Muscle layer of duodenum (tissue), 2 donors: ENCODE measurements at regions not wholly inside any gene's neighbourhood (a gene's known extent, or its start where the extent isn't known, plus 50 kb on each side); places are given as distances from the start of the nearest gene placed in this dataset.
"Not testable (repeated sequence)": the region's sequence is repeated elsewhere in the genome, so short reads cannot be mapped to it uniquely, and the experiment has no call there.

Experiments
- H3K27ac ChIP-seq: one replicate; pipeline ENCODE4 v1.7.0; 2013; ENCODE audit warnings: mild to moderate bottlenecking, low read length
- H3K27me3 ChIP-seq: one replicate; pipeline ENCODE4 v1.7.0; 2013; ENCODE audit warnings: low read depth, mild to moderate bottlenecking, control low read depth, low read length
- H3K36me3 ChIP-seq, 2 donors: one replicate each; pipeline ENCODE4 v1.7.0; 2013; ENCODE audit warnings: low read length in 2 of 2, control low read depth in 1 of 2, mild to moderate bottlenecking in 1 of 2; ENCODE audit not compliant: insufficient read depth in 2 of 2, control insufficient read depth in 1 of 2
- H3K4me1 ChIP-seq, 2 donors: one replicate each; pipeline ENCODE4 v1.7.0; 2013; ENCODE audit warnings: low read length in 2 of 2, mild to moderate bottlenecking in 2 of 2, control low read depth in 1 of 2, moderate library complexity in 1 of 2; ENCODE audit not compliant: insufficient read depth in 2 of 2, control insufficient read depth in 1 of 2
- H3K4me3 ChIP-seq, 2 donors: one replicate each; pipeline ENCODE4 v1.7.0; 2013; ENCODE audit warnings: low read length in 2 of 2, low read depth in 1 of 2, mild to moderate bottlenecking in 1 of 2
- H3K9me3 ChIP-seq, 2 donors: one replicate each; pipeline ENCODE4 v1.7.0; 2013; ENCODE audit warnings: low read length in 2 of 2, control low read depth in 1 of 2, mild to moderate bottlenecking in 1 of 2; ENCODE audit not compliant: control insufficient read depth in 1 of 2
- donor health status: healthy.

DNA sequence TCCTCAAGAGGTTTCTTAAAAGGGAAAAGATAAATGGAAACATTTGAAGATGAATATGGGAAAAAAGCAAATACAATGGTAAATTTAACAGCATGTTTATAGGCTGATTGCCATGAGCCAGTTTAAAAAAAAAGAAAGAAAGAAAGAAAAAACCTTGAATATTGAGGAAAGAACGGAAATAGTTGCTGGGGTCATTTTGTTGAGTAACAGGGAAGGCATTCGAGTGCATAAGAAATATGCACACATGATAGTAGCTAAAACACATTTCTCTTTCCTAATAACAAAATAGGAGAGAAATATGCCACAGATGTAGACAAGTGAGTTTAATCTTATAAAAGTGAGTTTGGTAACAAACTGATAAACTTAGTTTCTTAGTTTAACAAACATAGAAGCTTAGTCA lies 864.6 kb upstream of the ACO1 start:
- H3K4me3 ChIP-seq = no peak overlapping the region
- no peaks in the 10 kb centered on the region for H3K9me3 ChIP-seq
- H3K4me1 ChIP-seq = no peaks in the 10 kb centered on the region
- H3K27me3 ChIP-seq = no peaks in the 10 kb centered on the region
- no peaks in the 10 kb centered on the region for H3K36me3 ChIP-seq
- H3K27ac ChIP-seq = no peak overlapping the region

DNA sequence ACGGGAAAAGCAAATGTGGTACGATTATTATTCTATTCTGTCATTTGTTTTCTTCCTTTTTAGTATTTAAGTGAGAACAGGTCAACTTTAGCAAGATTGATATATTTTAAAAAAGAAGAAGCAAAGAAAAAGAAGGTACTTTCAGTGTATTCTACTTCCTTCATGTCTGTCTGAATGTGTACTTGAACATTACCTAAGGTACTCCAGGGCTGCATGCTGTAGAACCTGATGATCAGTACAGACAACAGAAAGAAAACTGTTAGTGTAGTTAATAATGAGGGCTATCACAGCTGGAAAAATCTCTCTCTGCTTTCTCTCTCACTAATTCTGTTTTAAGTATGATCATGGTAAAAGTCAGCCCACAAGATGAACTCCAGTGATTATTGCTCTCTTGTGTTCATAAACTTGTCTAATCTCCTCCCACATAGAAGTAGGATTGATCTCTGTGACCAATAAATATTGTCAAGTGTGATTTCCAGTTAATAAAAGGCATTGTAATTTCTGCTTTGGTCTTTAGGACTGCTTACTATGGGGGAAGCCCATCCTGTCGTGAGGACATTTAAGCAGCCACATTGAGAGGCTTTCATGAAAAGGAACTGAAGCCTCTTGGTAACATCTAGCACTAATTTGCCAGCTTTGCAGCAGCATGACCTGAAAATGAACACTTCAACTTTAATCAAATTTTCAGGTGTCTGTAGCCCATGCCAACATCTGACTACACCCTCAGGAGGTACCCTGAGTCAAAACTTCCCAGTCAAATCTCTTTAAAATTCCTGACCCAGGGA lies 864.0 kb upstream of the ACO1 start:
- Histone ChIP-seq H3K4me3 (no peak overlapping the region), H3K9me3 (no peaks in the 10 kb centered on the region), H3K36me3 (no peaks in the 10 kb centered on the region), H3K27ac (no peak overlapping the region), H3K27me3 (no peaks in the 10 kb centered on the region), H3K4me1 (no peaks in the 10 kb centered on the region)

DNA sequence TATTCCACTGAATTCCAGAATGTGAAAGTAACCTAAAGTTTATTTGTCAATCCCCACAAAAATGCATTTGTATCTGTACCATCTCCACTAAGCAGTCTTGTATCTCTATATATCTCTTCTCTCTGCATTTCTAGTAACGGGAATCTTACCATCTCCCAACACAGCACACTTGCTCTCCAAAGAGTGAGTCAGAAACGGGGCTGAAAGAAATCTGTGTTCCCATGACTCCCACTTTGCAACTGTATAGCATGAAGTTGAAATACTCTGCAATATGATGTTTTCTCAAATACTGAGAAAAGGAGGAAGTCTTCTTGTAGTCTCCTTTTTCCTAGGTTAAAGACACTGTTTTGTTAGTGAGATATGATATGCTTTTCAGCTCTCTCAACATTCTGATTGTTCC lies 848.8 kb upstream of the ACO1 start:
- H3K9me3 ChIP-seq = no peaks in the 10 kb centered on the region
- no peaks in the 10 kb centered on the region for H3K27me3 ChIP-seq
- H3K27ac ChIP-seq = no peak overlapping the region
- no peaks in the 10 kb centered on the region for H3K4me1 ChIP-seq
- no peaks in the 10 kb centered on the region for H3K36me3 ChIP-seq
- no peak overlapping the region for H3K4me3 ChIP-seq

DNA sequence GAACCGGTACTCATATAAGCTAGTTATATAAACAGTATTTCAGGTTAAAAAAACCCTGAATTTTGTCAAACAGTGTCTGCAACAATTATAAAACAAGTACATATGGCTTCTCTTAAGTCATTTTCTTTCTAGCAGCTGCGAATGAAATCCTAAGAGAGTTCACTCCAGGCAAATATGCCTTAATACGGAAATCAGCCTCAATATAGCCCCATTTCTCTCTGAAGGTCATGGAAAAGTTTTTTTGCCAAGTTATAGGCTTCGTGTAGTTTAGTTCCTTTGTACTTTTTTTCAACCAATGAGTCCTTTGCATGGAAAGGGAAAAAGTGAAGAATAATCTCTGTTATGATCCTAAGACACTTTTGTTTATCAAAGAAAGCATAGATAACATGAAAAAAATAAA lies 848.0 kb upstream of the ACO1 start:
- Histone ChIP-seq H3K9me3 (no peaks in the 10 kb centered on the region), H3K27ac (no peak overlapping the region), H3K36me3 (no peaks in the 10 kb centered on the region), H3K4me1 (no peaks in the 10 kb centered on the region), H3K4me3 (no peak overlapping the region), H3K27me3 (no peaks in the 10 kb centered on the region)

DNA sequence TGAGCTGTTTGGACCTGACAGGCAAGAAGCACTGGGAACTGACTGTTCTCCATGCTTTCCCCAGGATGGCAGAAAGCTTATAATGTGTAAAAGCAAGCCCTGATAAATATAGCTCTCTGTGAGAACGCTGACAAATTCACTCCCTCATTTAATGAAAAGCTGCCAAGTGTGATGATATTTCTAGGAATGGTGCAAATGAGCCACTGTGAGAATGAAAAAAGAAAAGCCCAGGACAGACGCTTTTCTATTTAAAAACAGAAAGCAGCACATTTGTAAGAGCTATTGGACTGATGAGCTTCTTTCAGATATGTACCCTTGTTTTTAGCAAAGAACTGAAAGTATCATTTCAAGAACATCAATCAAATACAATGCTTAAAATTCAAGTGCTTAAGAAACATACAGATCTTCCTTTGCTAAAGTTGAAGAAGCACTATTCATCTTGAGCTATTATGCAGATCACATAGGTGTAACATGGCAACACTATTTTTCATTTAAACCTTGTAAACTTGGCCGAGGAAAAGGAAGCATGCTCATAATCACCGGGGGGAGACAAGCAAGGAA lies 842.6 kb upstream of the ACO1 start:
- Histone ChIP-seq H3K4me1 (peaks cover 0 to 4% of the 10 kb centered on the region in 2 donors), H3K36me3 (no peaks in the 10 kb centered on the region), H3K27me3 (no peaks in the 10 kb centered on the region), H3K9me3 (no peaks in the 10 kb centered on the region), H3K4me3 (peak overlapping the region in 1 of 2 donors; percentile 12), H3K27ac (no peak overlapping the region)

DNA sequence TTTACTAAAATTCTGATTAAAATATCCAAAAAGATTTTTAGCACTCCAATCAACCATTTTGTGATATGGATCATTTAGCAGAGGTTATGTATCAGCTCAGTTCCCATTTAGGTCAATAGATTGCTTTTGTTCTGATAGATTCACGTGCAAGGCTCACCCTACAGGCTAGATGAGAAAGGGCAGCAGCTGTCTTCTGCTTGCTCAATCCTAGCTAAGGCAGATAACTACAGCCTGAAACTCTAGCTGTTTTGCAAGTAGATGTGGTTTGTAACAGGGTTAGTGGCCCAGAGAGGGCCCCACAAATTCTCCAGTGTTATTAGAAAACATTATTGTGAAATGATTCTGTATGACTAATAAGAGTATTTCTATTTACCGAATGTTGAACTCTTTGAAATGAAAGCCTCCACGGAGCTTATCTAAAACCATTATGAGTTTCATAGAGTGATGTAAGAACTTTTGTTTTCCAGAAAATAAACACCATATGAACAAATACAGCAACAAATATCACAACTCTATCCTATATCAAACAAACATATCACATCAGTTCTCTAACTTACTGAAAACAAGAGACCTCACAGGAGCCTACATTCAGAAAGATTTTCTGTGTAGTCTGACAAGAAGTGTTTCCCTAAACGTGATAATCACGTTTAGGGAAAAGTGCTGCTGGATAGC lies 841.9 kb upstream of the ACO1 start:
- peak overlapping the region in 1 of 2 donors; percentile 12 for H3K4me3 ChIP-seq
- H3K36me3 ChIP-seq = no peaks in the 10 kb centered on the region
- H3K4me1 ChIP-seq = peaks cover 0 to 4% of the 10 kb centered on the region in 2 donors
- no peak overlapping the region for H3K27ac ChIP-seq
- H3K9me3 ChIP-seq = no peaks in the 10 kb centered on the region
- H3K27me3 ChIP-seq = no peaks in the 10 kb centered on the region

DNA sequence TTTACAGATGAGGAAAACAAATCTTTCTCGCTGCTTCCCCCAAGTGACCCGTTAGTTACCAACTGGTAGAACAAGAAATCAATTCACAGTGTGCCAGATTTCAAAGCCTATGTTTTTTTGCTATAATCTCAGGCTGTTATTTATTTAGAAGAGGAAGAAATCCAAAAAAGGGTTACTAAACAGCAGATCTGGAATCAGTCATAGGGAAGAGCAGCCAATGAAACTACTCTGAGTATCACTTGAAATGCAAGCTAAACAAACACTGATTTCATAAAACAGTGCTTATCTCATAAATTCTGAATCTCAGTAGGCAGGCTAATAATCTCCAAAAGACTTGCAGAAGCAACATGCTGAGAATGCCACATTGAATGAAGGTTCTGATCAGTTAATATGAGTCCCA lies 829.5 kb upstream of the ACO1 start:
- H3K36me3 ChIP-seq = no peaks in the 10 kb centered on the region
- H3K27ac ChIP-seq = no peak overlapping the region
- no peaks in the 10 kb centered on the region for H3K27me3 ChIP-seq
- H3K4me3 ChIP-seq = no peak overlapping the region
- H3K9me3 ChIP-seq = no peaks in the 10 kb centered on the region
- no peaks in the 10 kb centered on the region for H3K4me1 ChIP-seq

DNA sequence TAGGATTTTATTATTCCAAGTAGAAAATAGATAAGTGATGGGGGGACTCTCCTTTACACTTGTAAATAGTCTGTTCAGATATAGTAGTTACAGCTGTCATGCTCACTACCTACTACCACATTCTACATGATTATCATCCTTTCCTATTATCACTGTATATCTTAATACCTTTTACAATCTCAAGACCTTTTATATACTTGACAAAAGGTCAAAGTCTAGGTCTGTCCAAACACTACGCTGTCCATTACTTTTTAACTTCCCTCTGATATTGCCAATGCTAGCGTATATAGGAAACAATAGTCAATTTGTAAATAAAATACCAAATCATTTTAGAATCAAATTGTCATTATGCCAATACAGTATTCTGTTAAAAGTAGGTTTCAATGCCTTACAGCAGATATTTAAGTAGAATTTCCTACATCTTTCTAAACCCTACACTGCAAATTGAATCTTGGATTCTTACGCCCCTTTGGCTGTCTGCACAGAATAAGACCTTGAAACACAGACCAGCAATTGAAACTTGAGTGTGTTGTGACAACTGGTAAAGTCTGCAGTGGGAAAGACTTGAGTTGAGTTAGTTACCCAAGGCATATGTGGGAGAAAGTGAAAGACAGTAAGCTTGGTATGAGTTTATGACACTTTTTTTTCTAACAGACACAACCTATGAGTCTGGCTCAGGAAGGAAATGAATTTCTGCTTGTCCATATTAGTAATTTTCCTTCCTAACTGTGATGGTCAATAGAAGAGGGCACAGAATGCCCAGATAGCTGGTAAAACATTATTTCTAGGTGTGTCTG lies 827.6 kb upstream of the ACO1 start:
- Histone ChIP-seq H3K4me3 (no peak overlapping the region), H3K36me3 (no peaks in the 10 kb centered on the region), H3K9me3 (no peaks in the 10 kb centered on the region), H3K27ac (no peak overlapping the region), H3K27me3 (no peaks in the 10 kb centered on the region), H3K4me1 (no peaks in the 10 kb centered on the region)

DNA sequence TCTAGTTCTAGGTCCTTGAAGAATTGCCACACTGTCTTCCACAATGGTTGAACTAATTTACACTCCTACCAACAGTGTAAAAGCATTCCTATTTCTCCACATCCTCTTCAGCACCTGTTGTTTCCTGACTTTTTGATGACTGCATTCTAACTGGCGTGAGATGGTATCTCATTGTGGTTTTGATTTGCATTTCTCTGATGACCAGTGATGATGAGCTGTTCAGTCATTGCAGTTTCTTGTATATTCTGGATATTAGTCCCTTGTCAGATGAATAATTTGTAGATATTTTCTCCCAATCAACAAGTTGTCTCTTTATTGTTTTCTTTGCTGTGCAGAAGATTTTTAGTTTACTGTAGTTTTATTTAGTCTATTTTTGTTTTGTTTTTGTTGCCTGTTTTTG lies 812.3 kb upstream of the ACO1 start:
- not testable (repeated sequence) for H3K4me3 ChIP-seq, H3K27me3 ChIP-seq, H3K36me3 ChIP-seq, H3K9me3 ChIP-seq, H3K4me1 ChIP-seq, H3K27ac ChIP-seq

DNA sequence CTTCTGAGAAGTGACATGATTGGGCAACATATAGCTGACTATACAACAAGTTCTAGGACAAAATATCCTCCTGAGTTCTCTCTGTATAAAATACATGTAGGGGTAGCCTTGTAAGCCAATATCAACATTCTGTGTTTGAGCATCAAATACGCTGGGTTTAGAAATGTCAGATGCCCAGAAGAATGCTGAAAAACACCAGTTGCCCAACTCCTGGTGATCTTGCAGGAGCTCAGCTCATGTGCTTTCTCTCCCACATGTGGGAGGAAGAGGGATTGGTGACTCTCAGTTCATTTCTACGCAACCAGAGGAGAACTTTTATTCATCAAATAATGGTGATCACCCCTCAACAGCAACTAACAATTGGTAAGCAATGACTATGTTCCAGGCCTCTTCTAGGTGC lies 810.9 kb upstream of the ACO1 start:
- H3K4me3 ChIP-seq = no peak overlapping the region
- no peaks in the 10 kb centered on the region for H3K27me3 ChIP-seq
- H3K27ac ChIP-seq = no peak overlapping the region
- H3K36me3 ChIP-seq = no peaks in the 10 kb centered on the region
- no peaks in the 10 kb centered on the region for H3K4me1 ChIP-seq
- H3K9me3 ChIP-seq = no peaks in the 10 kb centered on the region

DNA sequence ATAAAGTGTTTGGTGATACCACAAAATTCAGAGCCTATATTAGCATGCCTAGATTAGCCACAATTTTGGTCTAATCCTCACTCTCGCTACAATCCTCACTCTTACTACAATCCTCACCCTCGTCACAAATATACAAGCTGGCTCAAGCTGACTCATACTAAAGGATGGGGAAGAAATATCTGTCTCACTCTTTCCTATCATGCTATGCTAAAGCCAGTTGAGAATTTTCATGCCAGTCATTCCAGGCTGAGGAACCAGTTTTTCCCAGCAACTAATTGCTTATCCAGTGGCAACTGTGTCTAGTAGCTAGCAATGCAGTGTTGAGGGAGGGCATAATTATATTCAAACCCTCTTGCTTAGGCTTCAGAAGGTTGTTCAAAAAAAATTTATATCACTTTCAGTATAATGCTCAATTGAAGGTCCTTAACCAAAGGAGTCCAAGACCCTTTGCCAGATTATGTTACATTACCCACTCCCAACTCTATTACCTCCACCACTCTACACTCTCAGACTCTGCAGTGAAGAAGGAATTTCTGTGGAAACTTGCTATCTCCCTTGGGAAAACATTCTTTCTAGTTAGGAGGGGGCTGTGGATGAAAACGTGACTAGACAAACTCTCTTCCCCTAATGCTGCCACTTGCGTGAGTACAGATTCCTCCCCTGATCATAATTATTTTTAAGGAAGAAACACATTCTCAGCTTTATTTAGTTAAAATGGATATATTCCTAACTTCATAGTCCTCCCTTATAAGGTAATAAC lies 810.3 kb upstream of the ACO1 start:
- no peaks in the 10 kb centered on the region for H3K36me3 ChIP-seq
- H3K27me3 ChIP-seq = no peaks in the 10 kb centered on the region
- no peaks in the 10 kb centered on the region for H3K9me3 ChIP-seq
- H3K4me1 ChIP-seq = no peaks in the 10 kb centered on the region
- no peak overlapping the region for H3K4me3 ChIP-seq
- no peak overlapping the region for H3K27ac ChIP-seq
